ENCODE measurements at regions not wholly inside any gene's neighbourhood (a gene's known extent, or its start where the extent isn't known, plus 50 kb on each side); places are given as distances from the start of the nearest gene placed in this dataset.

DNA sequence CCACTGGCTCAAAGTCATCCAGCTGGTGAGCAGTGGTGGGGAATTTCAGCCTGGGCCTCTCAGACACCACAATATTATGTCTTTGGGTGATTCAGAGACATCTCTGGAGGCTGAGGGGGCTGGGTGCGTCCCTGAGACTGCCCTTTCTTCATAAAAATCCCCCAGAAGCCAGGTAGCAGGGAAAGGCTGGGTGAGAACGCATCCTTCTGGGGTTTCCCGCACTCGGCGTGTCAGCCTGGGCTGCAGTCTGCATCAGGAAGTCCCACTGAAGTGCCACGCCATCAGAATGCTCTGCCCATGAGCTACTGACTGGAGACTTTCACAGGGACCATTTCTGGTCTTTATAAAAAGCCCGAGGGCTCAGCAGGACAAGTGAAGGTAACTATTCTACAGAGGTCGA, 148.8 kb upstream of the SLC6A11 start:
- Histone ChIP-seq H3F3A (ENCODE audit: insufficient read depth) (no peaks in the 10 kb centered on the region), H2AFZ (ENCODE audit: low read depth, low read length, severe bottlenecking) (no peak overlapping the region), H3K4me2 (ENCODE audit: low read depth, low read length, poor library complexity, severe bottlenecking) (no peak overlapping the region), H3K4me3 (ENCODE audit: insufficient read depth, low read length, poor library complexity, severe bottlenecking) (no peak overlapping the region), H3K9ac (ENCODE audit: low read length) (no peak overlapping the region), H3K79me2 (ENCODE audit: insufficient read depth, low read length) (no peaks in the 10 kb centered on the region), H3K9me3 (ENCODE audit: insufficient read depth, low read length) (no peaks in the 10 kb centered on the region), H3K9me2 (replicated peaks; ENCODE audit: insufficient read depth, low read length) (no peaks in the 10 kb centered on the region), H3K36me3 (ENCODE audit: low read length) (no peaks in the 10 kb centered on the region), H3K27ac (ENCODE audit: low read depth, low read length) (no peak overlapping the region), H4K20me1 (ENCODE audit: low read depth, low read length) (no peaks in the 10 kb centered on the region), H3K27me3 (ENCODE audit: low read length) (no peaks in the 10 kb centered on the region)
- TF ChIP-seq EZH2phosphoT487 (conservative IDR thresholded peaks at IDR 0.05; ENCODE audit: low read length), result no peak
- no peak for TF ChIP-seq CTCF (IDR thresholded peaks at IDR 0.05; ENCODE audit: insufficient read depth, low read length, poor library complexity, severe bottlenecking)

DNA sequence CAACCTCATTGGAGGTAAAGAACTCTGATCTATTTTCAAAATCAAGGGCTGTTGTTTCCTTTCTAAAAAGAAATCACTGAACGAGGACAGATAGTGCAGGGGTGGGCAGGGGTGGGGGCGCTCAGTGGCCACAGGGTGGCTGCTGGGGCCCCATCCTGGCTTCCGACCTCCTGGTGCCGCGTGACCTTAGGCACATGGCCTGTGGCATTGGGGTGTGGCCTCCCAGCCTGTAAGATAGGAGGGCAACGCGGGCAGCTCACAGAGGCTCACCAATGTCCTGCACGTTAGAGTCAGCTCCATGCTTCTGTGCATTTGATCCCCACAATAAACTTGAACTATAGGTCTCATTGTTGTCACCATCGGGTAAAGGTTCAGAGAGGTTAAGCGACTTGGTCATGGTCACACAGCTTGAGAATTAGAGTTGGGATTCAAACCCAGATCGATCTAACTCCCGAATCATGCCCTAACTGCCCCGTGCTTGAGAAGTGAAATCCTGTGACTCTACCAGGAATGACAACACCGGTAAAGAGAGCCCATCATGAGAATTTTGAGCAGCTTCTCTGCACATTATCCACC, 148.0 kb upstream of the SLC6A11 start:
- no peak overlapping the region for H3K27ac ChIP-seq (ENCODE audit: low read depth, low read length)

GRCh38 chr3:10669490-10670048, 146.5 kb upstream of the SLC6A11 start:
- no peaks in the 10 kb centered on the region for H3K79me2 ChIP-seq (ENCODE audit: insufficient read depth, low read length)
- H2AFZ ChIP-seq (ENCODE audit: low read depth, low read length, severe bottlenecking), result no peak overlapping the region
- H3K36me3 ChIP-seq (ENCODE audit: low read length), result no peaks in the 10 kb centered on the region
- no peak overlapping the region for H3K4me2 ChIP-seq (ENCODE audit: low read depth, low read length, poor library complexity, severe bottlenecking)
- H4K20me1 ChIP-seq (ENCODE audit: low read depth, low read length), result no peaks in the 10 kb centered on the region
- H3K9ac ChIP-seq (ENCODE audit: low read length), result no peak overlapping the region
- no peak overlapping the region for H3K4me3 ChIP-seq (ENCODE audit: insufficient read depth, low read length, poor library complexity, severe bottlenecking)
- no peak overlapping the region for H3K27ac ChIP-seq (ENCODE audit: low read depth, low read length)
- no peaks in the 10 kb centered on the region for H3K9me3 ChIP-seq (ENCODE audit: insufficient read depth, low read length)
- H3F3A ChIP-seq (ENCODE audit: insufficient read depth), result no peaks in the 10 kb centered on the region
- no peak for TF ChIP-seq CTCF (IDR thresholded peaks at IDR 0.05; ENCODE audit: insufficient read depth, low read length, poor library complexity, severe bottlenecking)
- no peak for TF ChIP-seq EZH2phosphoT487 (conservative IDR thresholded peaks at IDR 0.05; ENCODE audit: low read length)
- H3K27me3 ChIP-seq (ENCODE audit: low read length), result no peaks in the 10 kb centered on the region
- no peaks in the 10 kb centered on the region for H3K9me2 ChIP-seq (replicated peaks; ENCODE audit: insufficient read depth, low read length)

More for the DNA sequence above, 148.0 kb upstream of the SLC6A11 start:
- no peaks in the 10 kb centered on the region for H3K36me3 ChIP-seq (ENCODE audit: low read length)
- H3K4me3 ChIP-seq (ENCODE audit: insufficient read depth, low read length, poor library complexity, severe bottlenecking), result no peak overlapping the region
- H3K9me3 ChIP-seq (ENCODE audit: insufficient read depth, low read length), result no peaks in the 10 kb centered on the region
- H3K27me3 ChIP-seq (ENCODE audit: low read length), result no peaks in the 10 kb centered on the region
- no peaks in the 10 kb centered on the region for H3K9me2 ChIP-seq (replicated peaks; ENCODE audit: insufficient read depth, low read length)
- H3K4me2 ChIP-seq (ENCODE audit: low read depth, low read length, poor library complexity, severe bottlenecking), result no peak overlapping the region
- H3K9ac ChIP-seq (ENCODE audit: low read length), result no peak overlapping the region
- no peaks in the 10 kb centered on the region for H4K20me1 ChIP-seq (ENCODE audit: low read depth, low read length)
- TF ChIP-seq EZH2phosphoT487 (conservative IDR thresholded peaks at IDR 0.05; ENCODE audit: low read length), result no peak
- no peak for TF ChIP-seq CTCF (IDR thresholded peaks at IDR 0.05; ENCODE audit: insufficient read depth, low read length, poor library complexity, severe bottlenecking)
- H3F3A ChIP-seq (ENCODE audit: insufficient read depth), result no peaks in the 10 kb centered on the region
- no peak overlapping the region for H2AFZ ChIP-seq (ENCODE audit: low read depth, low read length, severe bottlenecking)
- H3K79me2 ChIP-seq (ENCODE audit: insufficient read depth, low read length), result no peaks in the 10 kb centered on the region

Measured in SU-DHL-6 (cell line).